COLO668 (cell line): ENCODE measurements at regions not wholly inside any gene's neighbourhood (a gene's known extent, or its start where the extent isn't known, plus 50 kb on each side); places are given as distances from the start of the nearest gene placed in this dataset.
"Not testable (repeated sequence)": the region's sequence is repeated elsewhere in the genome, so short reads cannot be mapped to it uniquely, and the experiment has no call there.

Experiments used
- DNase-seq: peaks from one replicate; lab custom pipeline; 2025; ENCODE audit not compliant: unreplicated experiment; lab: John Stamatoyannopoulos, UW

GRCh38 chr6:117761610-117762009, 86.3 kb downstream of the NUS1 start:
- no peak for DNase-seq

GRCh38 chr6:117771403-117771802, 96.1 kb downstream of the NUS1 start:
- DNase-seq: no peak

GRCh38 chr6:117776441-117776840, 101.2 kb downstream of the NUS1 start:
- DNase-seq: no peak

- no peak for DNase-seq
Measured at GRCh38 chr6:117781550-117781949, 106.3 kb downstream of the NUS1 start.

GRCh38 chr6:117783279-117783678, 108.0 kb downstream of the NUS1 start:
- DNase-seq: no peak

- no peak for DNase-seq
Measured at GRCh38 chr6:117791012-117791411, 115.7 kb downstream of the NUS1 start.

GRCh38 chr6:117795234-117795633, 111.8 kb upstream of the SLC35F1 start:
- no peak for DNase-seq

- not testable (repeated sequence) for DNase-seq
Measured at GRCh38 chr6:117798819-117799218, 108.2 kb upstream of the SLC35F1 start.

- no peak for DNase-seq
Measured at GRCh38 chr6:117810269-117810668, 96.8 kb upstream of the SLC35F1 start.

- DNase-seq: no peak
Measured at GRCh38 chr6:117817499-117817898, 89.6 kb upstream of the SLC35F1 start.

GRCh38 chr6:117817992-117818391, 89.1 kb upstream of the SLC35F1 start:
- no peak for DNase-seq

- no peak for DNase-seq
Measured at GRCh38 chr6:117818449-117818848, 88.6 kb upstream of the SLC35F1 start.

GRCh38 chr6:117829594-117830319, 77.3 kb upstream of the SLC35F1 start:
- no peak for DNase-seq

- DNase-seq: no peak
Measured at GRCh38 chr6:117837261-117837660, 69.8 kb upstream of the SLC35F1 start.

GRCh38 chr6:117840541-117840983, 66.5 kb upstream of the SLC35F1 start:
- peak; percentile 1 for DNase-seq

- no peak for DNase-seq
Measured at GRCh38 chr6:117847912-117848311, 59.2 kb upstream of the SLC35F1 start.

GRCh38 chr6:117849087-117849486, 58.0 kb upstream of the SLC35F1 start:
- no peak for DNase-seq
